ENCODE measurements at regions not wholly inside any gene's neighbourhood (a gene's known extent, or its start where the extent isn't known, plus 50 kb on each side); places are given as distances from the start of the nearest gene placed in this dataset.
"Not testable (repeated sequence)": the region's sequence is repeated elsewhere in the genome, so short reads cannot be mapped to it uniquely, and the experiment has no call there.

DNA sequence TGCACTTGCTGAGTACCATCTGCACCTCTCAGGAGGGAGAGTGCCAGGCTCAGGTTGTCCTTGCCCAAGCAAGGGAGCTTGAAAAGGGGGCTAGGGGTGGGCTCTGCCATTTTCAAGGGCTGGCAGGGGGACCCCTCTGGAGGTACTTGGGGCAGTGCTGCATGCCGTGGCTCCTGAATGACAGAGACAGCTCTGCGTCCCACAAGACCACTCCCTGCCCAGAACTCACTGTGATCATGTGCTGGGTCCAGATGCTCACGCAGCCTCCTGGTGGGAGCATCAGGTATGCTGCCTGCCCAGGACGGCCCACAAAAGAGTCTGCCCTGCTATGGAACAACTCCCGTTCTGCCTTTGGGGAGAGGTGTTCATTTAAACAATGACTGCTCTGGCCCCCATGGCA lies 165.2 kb downstream of the GOLGA6L4 start:
- H2BK5ac ChIP-seq (ENCODE audit: low read depth, low read length, poor library complexity, severe bottlenecking): no peak overlapping the region
- H3K18ac ChIP-seq (ENCODE audit: low read depth, low read length): no peak overlapping the region
- dilution Hi-C loops (cut with HindIII; ENCODE audit: low sequenced_read_pairs, unreplicated experiment) (no loop called here), in situ Hi-C loops (cut with MboI; ENCODE audit: low sequenced_read_pairs) (no loop called here), intact Hi-C loops (cut with micrococcal nuclease) (no loop called here)
- POLR2A ChIA-PET (ENCODE audit: unreplicated experiment): no interaction called here
- H4K5ac ChIP-seq (ENCODE audit: low read depth, low read length): no peak overlapping the region
- H3K56ac ChIP-seq (ENCODE audit: extremely low read depth, insufficient read depth, low read length): no peak overlapping the region
- H3K4me2 ChIP-seq (ENCODE audit: low read depth, low read length): no peak overlapping the region
- H3K23ac ChIP-seq (ENCODE audit: low read depth, low read length): no peak overlapping the region
- ATAC-seq (ENCODE audit: low read depth): no peak
- TF ChIP-seq, protein P1, sequence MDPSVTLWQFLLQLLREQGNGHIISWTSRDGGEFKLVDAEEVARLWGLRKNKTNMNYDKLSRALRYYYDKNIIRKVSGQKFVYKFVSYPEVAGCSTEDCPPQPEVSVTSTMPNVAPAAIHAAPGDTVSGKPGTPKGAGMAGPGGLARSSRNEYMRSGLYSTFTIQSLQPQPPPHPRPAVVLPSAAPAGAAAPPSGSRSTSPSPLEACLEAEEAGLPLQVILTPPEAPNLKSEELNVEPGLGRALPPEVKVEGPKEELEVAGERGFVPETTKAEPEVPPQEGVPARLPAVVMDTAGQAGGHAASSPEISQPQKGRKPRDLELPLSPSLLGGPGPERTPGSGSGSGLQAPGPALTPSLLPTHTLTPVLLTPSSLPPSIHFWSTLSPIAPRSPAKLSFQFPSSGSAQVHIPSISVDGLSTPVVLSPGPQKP (IDR thresholded peaks at IDR 0.05; ENCODE audit: borderline replicate concordance, low read depth, low read length): no peak
- TF ChIP-seq POLR2A (IDR thresholded peaks at IDR 0.05; ENCODE audit: low read depth, low read length): no peak
- no peak for TF ChIP-seq MXI1 (IDR thresholded peaks at IDR 0.05; ENCODE audit: borderline replicate concordance, low read depth, low read length)
- no peak overlapping the region for H2AFZ ChIP-seq (replicated peaks; ENCODE audit: low read length, poor library complexity)
- CTCF ChIA-PET: no interaction called here
- H4K91ac ChIP-seq (ENCODE audit: insufficient read depth, low read depth, low read length): no peak overlapping the region
- H3K4ac ChIP-seq (ENCODE audit: low read depth, low read length): no peak overlapping the region
- WGBS, 2 experiments (ENCODE audit: extremely low coverage in 2 of 2, insufficient read length in 1 of 2): no CpG with 5 or more reads among the region's 5 CpGs
- no peaks in the 10 kb centered on the region for H3K9me3 ChIP-seq (ENCODE audit: control insufficient read depth, insufficient read depth, low read length)
- no peak overlapping the region for H2BK120ac ChIP-seq (ENCODE audit: low read depth, low read length)
- no peak overlapping the region for H3K9ac ChIP-seq (ENCODE audit: low read depth, low read length)
- no peaks in the 10 kb centered on the region for H3K4me1 ChIP-seq (ENCODE audit: control insufficient read depth, insufficient read depth, low read length)
- no peak overlapping the region for H2AK9ac ChIP-seq (replicated peaks; ENCODE audit: low read depth, low read length, poor library complexity)
- H3K27me3 ChIP-seq (ENCODE audit: control insufficient read depth, insufficient read depth, low read length): no peaks in the 10 kb centered on the region
- H2BK15ac ChIP-seq (ENCODE audit: low read depth, low read length): no peak overlapping the region
- no TSS peak for BruUV-seq (replicated peaks)
- no peaks in the 10 kb centered on the region for H3K9me1 ChIP-seq (ENCODE audit: insufficient read depth, low read length)
- DNase-seq: no peak
- H3K79me1 ChIP-seq (ENCODE audit: low read depth in 1 of 2, low read length in 2 of 2): no peaks in the 10 kb centered on the region
- H3K27ac ChIP-seq (ENCODE audit: insufficient read depth, low read length): no peak overlapping the region
- H3K4me3 ChIP-seq (ENCODE audit: insufficient read depth, low read depth, low read length): no peak overlapping the region
- no peak overlapping the region for H2BK20ac ChIP-seq (ENCODE audit: low read depth, low read length)
- H4K20me1 ChIP-seq (ENCODE audit: insufficient read depth, low read length): no peaks in the 10 kb centered on the region
- H4K8ac ChIP-seq (ENCODE audit: low read depth in 2 of 2, low read length in 2 of 2): no peak overlapping the region
- no peak overlapping the region for H3K14ac ChIP-seq (replicated peaks; ENCODE audit: low read depth, low read length)
- no peak overlapping the region for H2AK5ac ChIP-seq (ENCODE audit: low read depth, low read length)
- H3K36me3 ChIP-seq (ENCODE audit: control insufficient read depth, insufficient read depth, low read length): no peaks in the 10 kb centered on the region

DNA sequence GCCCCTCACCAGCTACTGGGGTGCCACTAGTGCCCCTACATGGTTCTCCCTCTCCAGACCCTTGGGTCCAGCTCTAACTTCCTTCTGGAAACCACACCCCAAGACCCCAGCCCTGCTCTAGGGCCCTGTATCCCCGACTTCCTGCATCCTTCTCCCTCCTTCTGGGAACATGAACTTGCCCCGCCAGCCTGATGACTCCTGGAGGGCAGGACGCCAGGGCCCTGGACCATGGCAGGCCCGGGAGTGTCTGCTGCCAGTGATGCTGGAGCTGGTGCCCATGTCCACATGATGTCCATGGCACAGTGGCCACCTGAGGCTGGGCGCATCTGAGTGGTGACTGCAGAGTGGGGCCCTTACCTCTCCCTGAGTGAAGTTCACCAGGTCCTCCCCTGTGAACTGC lies 165.9 kb downstream of the GOLGA6L4 start:
- H3K14ac ChIP-seq (replicated peaks; ENCODE audit: low read depth, low read length); H3K4me2 ChIP-seq (ENCODE audit: low read depth, low read length); ATAC-seq (ENCODE audit: low read depth); H3K36me3 ChIP-seq (ENCODE audit: control insufficient read depth, insufficient read depth, low read length); BruUV-seq (replicated peaks); intact Hi-C loops (cut with micrococcal nuclease); H4K8ac ChIP-seq (ENCODE audit: low read depth in 2 of 2, low read length in 2 of 2); H4K5ac ChIP-seq (ENCODE audit: low read depth, low read length); H2AK5ac ChIP-seq (ENCODE audit: low read depth, low read length); DNase-seq; in situ Hi-C loops (cut with MboI; ENCODE audit: low sequenced_read_pairs); POLR2A ChIA-PET (ENCODE audit: unreplicated experiment); H3K27me3 ChIP-seq (ENCODE audit: control insufficient read depth, insufficient read depth, low read length); H3K9me3 ChIP-seq (ENCODE audit: control insufficient read depth, insufficient read depth, low read length); dilution Hi-C loops (cut with HindIII; ENCODE audit: low sequenced_read_pairs, unreplicated experiment); H3K4me3 ChIP-seq (ENCODE audit: insufficient read depth, low read depth, low read length); H2BK15ac ChIP-seq (ENCODE audit: low read depth, low read length); H3K9ac ChIP-seq (ENCODE audit: low read depth, low read length); H2BK20ac ChIP-seq (ENCODE audit: low read depth, low read length); H2AK9ac ChIP-seq (replicated peaks; ENCODE audit: low read depth, low read length, poor library complexity); H3K56ac ChIP-seq (ENCODE audit: extremely low read depth, insufficient read depth, low read length); H3K27ac ChIP-seq (ENCODE audit: insufficient read depth, low read length); H3K4me1 ChIP-seq (ENCODE audit: control insufficient read depth, insufficient read depth, low read length); H3K79me1 ChIP-seq (ENCODE audit: low read depth in 1 of 2, low read length in 2 of 2); H4K91ac ChIP-seq (ENCODE audit: insufficient read depth, low read depth, low read length); H2BK120ac ChIP-seq (ENCODE audit: low read depth, low read length); H3K9me1 ChIP-seq (ENCODE audit: insufficient read depth, low read length); H3K23ac ChIP-seq (ENCODE audit: low read depth, low read length); H4K20me1 ChIP-seq (ENCODE audit: insufficient read depth, low read length); H3K18ac ChIP-seq (ENCODE audit: low read depth, low read length); H2AFZ ChIP-seq (replicated peaks; ENCODE audit: low read length, poor library complexity); H3K4ac ChIP-seq (ENCODE audit: low read depth, low read length); H2BK5ac ChIP-seq (ENCODE audit: low read depth, low read length, poor library complexity, severe bottlenecking); CTCF ChIA-PET: not testable (repeated sequence)
- WGBS, 2 experiments (ENCODE audit: extremely low coverage in 2 of 2, insufficient read length in 1 of 2): no CpG with 5 or more reads among the region's 5 CpGs

Measured in IMR-90 (cell line).